ENCODE measurements at regions not wholly inside any gene's neighbourhood (a gene's known extent, or its start where the extent isn't known, plus 50 kb on each side); places are given as distances from the start of the nearest gene placed in this dataset.

- H3K4me3 Mint-ChIP-seq = no peak overlapping the region
These were observed 123.4 kb upstream of the SEMA3D start for GRCh38 chr7:85310301-85310700.

GRCh38 chr7:85306115-85306514 lies 119.3 kb upstream of the SEMA3D start:
- DNase-seq (ENCODE audit: low spot score in 2 of 2, unreplicated experiment in 2 of 2) = no peak
- H3K4me3 Mint-ChIP-seq = no peak overlapping the region
- H3K27ac Mint-ChIP-seq = no peak overlapping the region
- H3K9me3 Mint-ChIP-seq = peaks cover 4% of the 10 kb centered on the region
- no peak for TF ChIP-seq CTCF (IDR thresholded peaks at IDR 0.05; ENCODE audit: unreplicated experiment)
- no peaks in the 10 kb centered on the region for H3K27me3 Mint-ChIP-seq (ENCODE audit: low read depth)
- peaks cover 20% of the 10 kb centered on the region for H3K4me1 Mint-ChIP-seq
- no peaks in the 10 kb centered on the region for H3K36me3 Mint-ChIP-seq

More at GRCh38 chr7:85310301-85310700, 123.4 kb upstream of the SEMA3D start:
- Mint-ChIP-seq H3K36me3 (no peaks in the 10 kb centered on the region), H3K9me3 (peaks cover 4% of the 10 kb centered on the region), H3K27me3 (ENCODE audit: low read depth) (no peaks in the 10 kb centered on the region), H3K4me1 (no peaks in the 10 kb centered on the region), H3K27ac (no peak overlapping the region)
- no peak for TF ChIP-seq CTCF (IDR thresholded peaks at IDR 0.05; ENCODE audit: unreplicated experiment)
- DNase-seq (ENCODE audit: low spot score in 2 of 2, unreplicated experiment in 2 of 2) = no peak

- peaks cover 24% of the 10 kb centered on the region for H3K9me3 Mint-ChIP-seq
- no peak overlapping the region for H3K27ac Mint-ChIP-seq
- H3K4me3 Mint-ChIP-seq = no peak overlapping the region
- peaks cover 7% of the 10 kb centered on the region for H3K4me1 Mint-ChIP-seq
- DNase-seq (ENCODE audit: low spot score in 2 of 2, unreplicated experiment in 2 of 2) = no peak
- H3K27me3 Mint-ChIP-seq (ENCODE audit: low read depth) = no peaks in the 10 kb centered on the region
- TF ChIP-seq CTCF (IDR thresholded peaks at IDR 0.05; ENCODE audit: unreplicated experiment) = no peak
- H3K36me3 Mint-ChIP-seq = peaks cover 8% of the 10 kb centered on the region
These were observed 107.3 kb upstream of the SEMA3D start for GRCh38 chr7:85294176-85294575.

GRCh38 chr7:85292908-85293576 lies 106.2 kb upstream of the SEMA3D start:
- H3K36me3 Mint-ChIP-seq = peaks cover 5% of the 10 kb centered on the region
- peaks cover 21% of the 10 kb centered on the region for H3K9me3 Mint-ChIP-seq
- no peak for DNase-seq (ENCODE audit: low spot score in 2 of 2, unreplicated experiment in 2 of 2)
- H3K27me3 Mint-ChIP-seq (ENCODE audit: low read depth) = no peaks in the 10 kb centered on the region
- no peak overlapping the region for H3K4me3 Mint-ChIP-seq
- H3K4me1 Mint-ChIP-seq = peaks cover 7% of the 10 kb centered on the region
- H3K27ac Mint-ChIP-seq = no peak overlapping the region
- TF ChIP-seq CTCF (IDR thresholded peaks at IDR 0.05; ENCODE audit: unreplicated experiment) = no peak

GRCh38 chr7:85290269-85290668 lies 103.4 kb upstream of the SEMA3D start:
- peaks cover 7% of the 10 kb centered on the region for H3K9me3 Mint-ChIP-seq
- no peak overlapping the region for H3K4me3 Mint-ChIP-seq
- no peak for DNase-seq (ENCODE audit: low spot score in 2 of 2, unreplicated experiment in 2 of 2)
- H3K4me1 Mint-ChIP-seq = peaks cover 22% of the 10 kb centered on the region
- TF ChIP-seq CTCF (IDR thresholded peaks at IDR 0.05; ENCODE audit: unreplicated experiment) = no peak
- H3K27ac Mint-ChIP-seq = no peak overlapping the region
- H3K27me3 Mint-ChIP-seq (ENCODE audit: low read depth) = no peaks in the 10 kb centered on the region
- peaks cover 5% of the 10 kb centered on the region for H3K36me3 Mint-ChIP-seq
